Activated naive CD8-positive, alpha-beta T cell treated with anti-CD3 and anti-CD28 coated beads, Interleukin-2, amount 10 ng/mL, durations not matched to agents 7 days and 5 days (primary cell): ENCODE measurements at regions not wholly inside any gene's neighbourhood (a gene's known extent, or its start where the extent isn't known, plus 50 kb on each side); places are given as distances from the start of the nearest gene placed in this dataset.
"Not testable (repeated sequence)": the region's sequence is repeated elsewhere in the genome, so short reads cannot be mapped to it uniquely, and the experiment has no call there.

ENCODE experiments used
- ATAC-seq: fragments of 150-1000 bp; cut with Tn5 transposase; one replicate; pipeline ENCODE4 v1.10.0; 2021; ENCODE audit warnings: low read depth, moderate library complexity
- POLR2A ChIA-PET: fragments of 350-600 bp; sonication (Branson Sonifier 250); formaldehyde crosslinking; loops from one replicate; lab custom pipeline; 2021; ENCODE audit warnings: antibody characterized with exemption; lab: Charles Lee
- DNase-seq: peaks from one replicate; pipeline ENCODE4 v3.0.0; 2021
- H3K27ac Mint-ChIP-seq: one replicate; pipeline ENCODE4 v1.8.0; 2022; ENCODE audit warnings: mild to moderate bottlenecking, mixed read lengths
- H3K27me3 Mint-ChIP-seq: one replicate; pipeline ENCODE4 v1.8.0; 2022; ENCODE audit warnings: mild to moderate bottlenecking, moderate library complexity, mixed read lengths
- H3K36me3 Mint-ChIP-seq: one replicate; pipeline ENCODE4 v1.8.0; 2021; ENCODE audit warnings: mild to moderate bottlenecking, mixed read lengths
- H3K4me1 Mint-ChIP-seq: one replicate; pipeline ENCODE4 v1.8.0; 2021; ENCODE audit warnings: mixed read lengths
- H3K4me3 Mint-ChIP-seq: one replicate; pipeline ENCODE4 v1.8.0; 2022; ENCODE audit warnings: mild to moderate bottlenecking, moderate library complexity, mixed read lengths
- H3K9me3 Mint-ChIP-seq: one replicate; pipeline ENCODE4 v1.8.0; 2021; ENCODE audit warnings: mixed read lengths

GRCh38 chr5:63245271-63245670, 666.7 kb downstream of the LRRC70 start:
- Mint-ChIP-seq H3K27me3 (no peaks in the 10 kb centered on the region), H3K4me1 (no peaks in the 10 kb centered on the region), H3K4me3 (no peak overlapping the region), H3K36me3 (no peaks in the 10 kb centered on the region), H3K9me3 (no peaks in the 10 kb centered on the region), H3K27ac (no peak overlapping the region)
- POLR2A ChIA-PET = no interaction called here
- no peak for DNase-seq
- ATAC-seq = no peak

DNA sequence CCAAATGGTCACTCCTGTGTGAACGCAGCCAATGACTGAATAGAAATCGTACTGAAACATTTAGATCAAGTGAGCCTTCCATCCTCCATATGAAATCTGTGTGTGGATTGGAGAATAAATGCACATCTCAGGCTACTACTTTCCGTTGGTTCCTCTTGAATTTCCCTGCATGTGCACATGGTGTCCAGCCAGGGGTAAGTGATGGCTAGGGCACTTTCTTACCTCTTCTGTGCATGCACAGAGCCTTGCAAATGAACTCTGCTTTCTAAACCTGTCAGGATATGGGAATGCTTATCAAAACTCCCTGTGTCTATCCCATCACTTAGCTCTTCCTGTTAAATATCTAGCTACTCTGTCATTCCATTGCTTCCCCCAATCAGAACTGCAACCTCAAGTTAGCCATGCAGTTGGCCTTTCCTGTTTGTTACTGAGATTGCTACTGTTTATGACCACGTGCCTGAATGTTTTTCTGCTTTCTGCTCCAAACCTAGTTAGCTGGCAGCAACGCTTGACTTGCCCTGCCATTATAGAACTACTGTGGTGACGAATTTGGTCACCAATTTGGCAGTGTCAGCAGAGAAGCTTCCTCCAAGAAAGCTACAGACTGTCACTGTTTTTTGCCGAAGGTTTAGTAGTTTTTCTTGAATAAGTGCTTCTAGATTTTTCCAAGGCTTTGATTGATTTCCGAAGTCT, 661.6 kb downstream of the LRRC70 start:
- no peaks in the 10 kb centered on the region for H3K9me3 Mint-ChIP-seq

DNA sequence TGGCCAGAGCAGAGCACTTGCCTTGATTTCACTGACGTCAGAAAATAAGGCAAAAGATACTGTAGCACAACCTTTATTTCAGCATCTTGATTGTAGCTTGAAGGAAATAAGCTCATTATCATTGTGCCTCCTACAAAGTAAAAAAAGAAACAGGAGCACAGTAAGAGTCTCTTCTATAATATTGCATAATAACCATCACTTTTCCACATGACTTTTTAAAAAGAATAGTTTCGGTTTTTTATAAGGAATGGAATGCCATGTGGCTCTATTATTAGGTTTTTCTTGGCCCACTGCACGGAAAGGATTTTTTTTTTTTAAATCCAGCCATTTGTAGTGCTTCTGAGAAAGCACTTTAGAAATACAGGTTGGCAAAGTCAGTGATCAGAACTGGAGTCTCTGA, 655.3 kb downstream of the LRRC70 start:
- H3K27me3 Mint-ChIP-seq = no peaks in the 10 kb centered on the region
- H3K27ac Mint-ChIP-seq = no peak overlapping the region
- no peak overlapping the region for H3K4me3 Mint-ChIP-seq
- H3K9me3 Mint-ChIP-seq = no peaks in the 10 kb centered on the region
- DNase-seq (no peak), ATAC-seq (no peak)
- H3K4me1 Mint-ChIP-seq = no peaks in the 10 kb centered on the region
- no peaks in the 10 kb centered on the region for H3K36me3 Mint-ChIP-seq
- POLR2A ChIA-PET = no interaction called here

More for the DNA sequence above, 661.6 kb downstream of the LRRC70 start:
- POLR2A ChIA-PET = no interaction called here
- H3K36me3 Mint-ChIP-seq = no peaks in the 10 kb centered on the region
- H3K4me1 Mint-ChIP-seq = no peaks in the 10 kb centered on the region
- ATAC-seq (no peak), DNase-seq (no peak)
- no peak overlapping the region for H3K27ac Mint-ChIP-seq
- H3K27me3 Mint-ChIP-seq = no peaks in the 10 kb centered on the region
- H3K4me3 Mint-ChIP-seq = no peak overlapping the region

DNA sequence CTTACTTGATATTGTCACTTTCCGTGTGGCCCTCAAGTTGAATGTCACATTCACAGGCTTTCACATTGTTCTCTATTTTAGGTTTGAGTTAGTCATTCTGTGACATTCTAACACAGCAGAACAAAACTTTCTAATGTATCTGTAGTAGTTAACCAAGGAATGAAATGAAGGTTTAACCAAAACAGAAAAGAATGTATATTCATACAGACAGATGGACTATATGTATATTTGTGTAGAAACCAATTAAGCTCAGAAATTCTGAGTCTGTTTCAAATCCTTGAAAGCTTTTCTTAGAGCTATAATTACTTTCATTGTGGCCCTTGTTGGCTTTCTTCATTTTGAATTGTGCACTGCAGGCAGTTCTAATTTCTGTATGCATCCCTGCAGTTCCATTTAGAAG, 654.7 kb downstream of the LRRC70 start:
- no peaks in the 10 kb centered on the region for H3K27me3 Mint-ChIP-seq
- H3K36me3 Mint-ChIP-seq = no peaks in the 10 kb centered on the region
- H3K9me3 Mint-ChIP-seq = no peaks in the 10 kb centered on the region
- POLR2A ChIA-PET = no interaction called here
- H3K27ac Mint-ChIP-seq = no peak overlapping the region
- no peak for DNase-seq
- no peaks in the 10 kb centered on the region for H3K4me1 Mint-ChIP-seq
- H3K4me3 Mint-ChIP-seq = no peak overlapping the region
- no peak for ATAC-seq

- no peaks in the 10 kb centered on the region for H3K4me1 Mint-ChIP-seq
- H3K9me3 Mint-ChIP-seq = no peaks in the 10 kb centered on the region
- no peak overlapping the region for H3K27ac Mint-ChIP-seq
- no peaks in the 10 kb centered on the region for H3K27me3 Mint-ChIP-seq
- ATAC-seq (no peak), DNase-seq (no peak)
- POLR2A ChIA-PET = no interaction called here
- H3K36me3 Mint-ChIP-seq = no peaks in the 10 kb centered on the region
- H3K4me3 Mint-ChIP-seq = no peak overlapping the region
These were observed 652.1 kb downstream of the LRRC70 start for GRCh38 chr5:63230754-63231153.

GRCh38 chr5:63228154-63228553, 649.5 kb downstream of the LRRC70 start:
- H3K27ac Mint-ChIP-seq = no peak overlapping the region
- DNase-seq (no peak), ATAC-seq (no peak)
- no peaks in the 10 kb centered on the region for H3K4me1 Mint-ChIP-seq
- H3K36me3 Mint-ChIP-seq = no peaks in the 10 kb centered on the region
- H3K27me3 Mint-ChIP-seq = no peaks in the 10 kb centered on the region
- H3K4me3 Mint-ChIP-seq = no peak overlapping the region
- POLR2A ChIA-PET = no interaction called here
- H3K9me3 Mint-ChIP-seq = no peaks in the 10 kb centered on the region

- H3K27me3 Mint-ChIP-seq = no peaks in the 10 kb centered on the region
- ATAC-seq = no peak
- DNase-seq = no peak
- H3K4me3 Mint-ChIP-seq = no peak overlapping the region
- no peaks in the 10 kb centered on the region for H3K36me3 Mint-ChIP-seq
- no peaks in the 10 kb centered on the region for H3K4me1 Mint-ChIP-seq
- POLR2A ChIA-PET = no interaction called here
- no peaks in the 10 kb centered on the region for H3K9me3 Mint-ChIP-seq
- H3K27ac Mint-ChIP-seq = no peak overlapping the region
These were observed 641.6 kb downstream of the LRRC70 start for GRCh38 chr5:63220244-63220643.

DNA sequence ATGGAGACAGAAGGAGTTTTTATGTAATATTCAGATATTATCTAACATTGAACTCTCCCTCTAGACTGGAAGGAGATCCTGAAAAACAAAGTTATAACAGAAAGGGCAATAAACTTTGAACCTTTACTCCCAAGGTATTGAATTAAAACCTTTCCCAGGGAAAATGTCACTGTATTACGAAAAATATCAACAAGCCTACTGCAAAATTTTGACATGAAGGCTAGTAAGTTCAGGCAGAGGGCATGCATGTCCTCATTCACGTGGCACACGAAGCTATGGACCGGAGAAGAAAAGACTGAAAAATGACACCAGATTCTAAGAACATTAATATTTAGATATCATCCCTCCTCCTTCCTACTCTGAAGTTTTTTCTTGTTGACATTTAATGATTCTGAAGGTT, 638.8 kb downstream of the LRRC70 start:
- DNase-seq (no peak), ATAC-seq (no peak)
- no peak overlapping the region for H3K4me3 Mint-ChIP-seq
- H3K9me3 Mint-ChIP-seq = no peaks in the 10 kb centered on the region
- no peaks in the 10 kb centered on the region for H3K4me1 Mint-ChIP-seq
- POLR2A ChIA-PET = no interaction called here
- no peaks in the 10 kb centered on the region for H3K27me3 Mint-ChIP-seq
- H3K27ac Mint-ChIP-seq = no peak overlapping the region
- no peaks in the 10 kb centered on the region for H3K36me3 Mint-ChIP-seq

DNA sequence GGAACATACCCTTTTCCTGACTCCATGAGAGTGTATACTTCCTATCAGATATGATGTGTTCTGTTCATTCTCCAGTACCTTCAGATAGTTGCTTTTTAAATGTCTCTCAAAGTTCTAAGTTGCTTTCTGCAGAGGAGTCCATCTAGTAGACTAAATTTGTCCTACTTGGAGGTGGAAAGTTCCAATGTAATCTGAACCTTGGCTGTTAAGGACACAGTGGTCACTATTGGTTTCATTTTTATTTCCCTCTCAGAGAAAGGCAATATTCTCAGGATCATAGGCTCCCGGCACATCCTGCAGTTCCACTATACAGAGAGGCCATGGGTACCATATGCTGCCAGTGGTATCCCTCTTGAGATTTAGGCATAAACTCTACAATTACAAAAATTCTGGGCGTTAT, 634.6 kb downstream of the LRRC70 start:
- no peaks in the 10 kb centered on the region for H3K36me3 Mint-ChIP-seq
- DNase-seq = no peak
- H3K4me3 Mint-ChIP-seq = no peak overlapping the region
- ATAC-seq = no peak
- POLR2A ChIA-PET = no interaction called here
- no peaks in the 10 kb centered on the region for H3K27me3 Mint-ChIP-seq
- H3K27ac Mint-ChIP-seq = no peak overlapping the region
- no peaks in the 10 kb centered on the region for H3K4me1 Mint-ChIP-seq
- H3K9me3 Mint-ChIP-seq = no peaks in the 10 kb centered on the region

- ATAC-seq = no peak
- no peak overlapping the region for H3K4me3 Mint-ChIP-seq
- no peak for DNase-seq
These were observed 633.0 kb downstream of the LRRC70 start for GRCh38 chr5:63211448-63212132.

DNA sequence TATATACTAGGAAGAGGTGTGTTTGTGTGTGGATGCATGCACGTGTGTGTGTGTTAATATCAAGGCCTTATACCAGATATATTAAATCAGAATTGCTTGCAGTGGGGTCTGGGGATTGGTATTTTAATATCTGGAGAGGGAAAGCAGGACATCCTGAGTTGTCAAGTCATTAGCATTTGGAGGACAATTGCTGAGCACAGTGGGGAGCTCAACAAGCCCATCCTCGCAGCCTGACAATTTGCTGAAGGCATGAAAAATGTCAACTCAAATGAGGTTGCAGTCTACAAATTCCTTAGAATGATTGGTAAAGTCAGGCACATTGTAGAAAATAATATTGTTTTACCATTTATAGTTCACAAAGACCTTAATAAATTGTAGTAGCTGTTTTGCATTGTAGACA, 627.4 kb downstream of the LRRC70 start:
- Mint-ChIP-seq H3K36me3 (no peaks in the 10 kb centered on the region), H3K27me3 (no peaks in the 10 kb centered on the region), H3K9me3 (peaks cover 2% of the 10 kb centered on the region), H3K4me1 (no peaks in the 10 kb centered on the region), H3K4me3 (no peak overlapping the region), H3K27ac (no peak overlapping the region)
- DNase-seq (no peak), ATAC-seq (no peak)
- POLR2A ChIA-PET = no interaction called here

More at GRCh38 chr5:63211448-63212132, 633.0 kb downstream of the LRRC70 start:
- no peaks in the 10 kb centered on the region for H3K27me3 Mint-ChIP-seq
- no peaks in the 10 kb centered on the region for H3K36me3 Mint-ChIP-seq
- H3K4me1 Mint-ChIP-seq = no peaks in the 10 kb centered on the region
- no peaks in the 10 kb centered on the region for H3K9me3 Mint-ChIP-seq
- POLR2A ChIA-PET = no interaction called here
- H3K27ac Mint-ChIP-seq = no peak overlapping the region

DNA sequence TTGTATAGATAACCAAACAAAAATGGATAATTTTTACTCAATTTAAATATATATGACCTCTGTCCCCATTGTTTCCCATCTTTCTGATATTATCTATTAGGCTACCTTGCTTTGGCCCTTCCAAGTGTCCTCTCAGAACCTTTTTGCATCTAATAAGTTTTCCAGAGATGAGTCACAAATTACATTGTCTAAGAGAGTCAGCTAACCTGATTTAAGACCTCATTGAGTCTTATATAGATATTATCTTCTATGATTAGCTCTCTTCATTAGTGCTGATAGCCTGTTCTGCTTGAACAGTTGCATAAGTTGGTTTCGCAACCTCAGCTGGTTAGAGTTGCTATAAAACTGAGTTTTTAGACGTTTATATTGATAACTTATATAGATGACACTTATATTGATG, 623.1 kb downstream of the LRRC70 start:
- Mint-ChIP-seq H3K9me3 (peaks cover 2% of the 10 kb centered on the region), H3K27me3 (no peaks in the 10 kb centered on the region), H3K4me3 (no peak overlapping the region), H3K36me3 (no peaks in the 10 kb centered on the region), H3K27ac (no peak overlapping the region), H3K4me1 (no peaks in the 10 kb centered on the region)
- POLR2A ChIA-PET = no interaction called here
- no peak for DNase-seq
- ATAC-seq = no peak

DNA sequence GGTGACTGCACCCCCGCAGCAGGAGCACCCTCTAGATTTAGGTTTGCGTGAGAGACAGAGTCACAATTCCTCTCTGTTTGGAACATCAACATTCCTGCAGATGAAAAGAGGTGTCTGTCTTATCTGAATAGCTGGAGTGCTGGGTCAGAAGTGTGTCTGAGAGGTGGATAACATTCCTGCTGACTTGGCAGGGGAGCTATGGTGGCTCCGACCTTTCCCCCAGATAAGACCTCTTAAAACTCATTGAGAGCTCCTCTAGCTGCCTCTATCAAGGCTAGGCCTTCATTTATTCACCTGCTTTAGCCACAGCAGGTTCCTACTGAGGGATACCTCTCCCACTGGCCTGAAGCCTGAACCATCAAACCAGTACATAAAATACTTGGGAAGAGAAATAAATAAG, 615.5 kb downstream of the LRRC70 start:
- Mint-ChIP-seq H3K27ac (no peak overlapping the region), H3K9me3 (peaks cover 4% of the 10 kb centered on the region), H3K27me3 (no peaks in the 10 kb centered on the region), H3K36me3 (no peaks in the 10 kb centered on the region), H3K4me1 (no peaks in the 10 kb centered on the region), H3K4me3 (no peak overlapping the region)
- no peak for ATAC-seq
- no peak for DNase-seq
- POLR2A ChIA-PET = no interaction called here

GRCh38 chr5:63180190-63180589, 601.6 kb downstream of the LRRC70 start:
- H3K27ac Mint-ChIP-seq, H3K4me3 Mint-ChIP-seq, H3K4me1 Mint-ChIP-seq, H3K9me3 Mint-ChIP-seq, H3K27me3 Mint-ChIP-seq, H3K36me3 Mint-ChIP-seq, DNase-seq, ATAC-seq, POLR2A ChIA-PET: not testable (repeated sequence)
